Posterior vena cava (tissue), 2 donors: ENCODE measurements at regions not wholly inside any gene's neighbourhood (a gene's known extent, or its start where the extent isn't known, plus 50 kb on each side); places are given as distances from the start of the nearest gene placed in this dataset.
"Not testable (repeated sequence)": the region's sequence is repeated elsewhere in the genome, so short reads cannot be mapped to it uniquely, and the experiment has no call there.

Experiments
- DNase-seq: peaks from one replicate; pipeline ENCODE4 v3.0.0-alpha.2; 2020; ENCODE audit warnings: low spot score
- intact Hi-C, 2 donors: fragments of 100-400 bp; cut with DNase I; formaldehyde crosslinking; loops; one replicate each; pipeline versions ENCODE4 v1.14.1 to v1.14.2; 2022 to 2023
- donor health status: DM: yes; HTN: yes; CAD: no.
- donor health status: DM: yes; HTN: yes; CAD: no.

DNA sequence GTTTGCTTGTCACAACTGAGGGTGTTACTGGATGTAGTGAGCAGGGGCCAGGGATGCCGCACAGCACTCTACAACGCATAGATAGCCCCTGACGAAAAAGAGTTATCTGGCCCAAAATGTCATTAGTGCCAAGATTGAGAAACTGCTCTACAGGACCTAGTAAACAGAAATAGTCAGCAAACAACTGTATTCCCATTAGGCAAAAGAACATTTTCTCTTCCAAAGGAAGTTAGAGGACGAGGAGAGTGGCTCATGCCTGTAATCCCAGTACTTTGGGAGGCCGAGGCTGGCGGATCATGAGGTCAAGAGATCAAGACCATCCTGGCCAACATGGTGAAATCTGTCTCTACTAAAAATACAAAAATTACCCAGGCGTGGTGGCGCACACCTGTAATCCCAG lies 189.1 kb downstream of the DUSP10 start:
- DNase-seq, intact Hi-C loops: not testable (repeated sequence)

GRCh38 chr1:221555689-221556433 lies 186.0 kb downstream of the DUSP10 start:
- no peak for DNase-seq
- intact Hi-C loops: no loop called here

DNA sequence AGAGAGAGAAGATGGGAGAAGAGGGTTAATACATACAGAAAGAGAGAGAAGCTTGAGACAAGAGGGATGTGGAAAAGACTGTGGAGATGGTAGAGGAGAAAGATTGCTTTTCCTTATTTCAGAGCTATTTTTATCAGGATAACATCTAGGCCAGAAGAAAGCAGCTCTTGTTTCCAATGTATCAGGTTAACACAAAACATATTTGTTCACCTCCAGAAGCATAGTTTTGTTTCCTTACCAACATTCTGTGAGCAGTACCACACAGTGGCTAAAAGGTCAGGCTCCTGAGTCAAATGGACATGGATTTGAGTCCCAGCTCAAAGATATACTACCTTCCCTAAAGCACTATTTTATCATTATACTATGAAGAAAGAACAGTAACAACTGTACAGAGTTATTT lies 185.5 kb downstream of the DUSP10 start:
- intact Hi-C loops: no loop called here

GRCh38 chr1:221557013-221557412 lies 184.9 kb downstream of the DUSP10 start:
- intact Hi-C loops: no loop called here
- no peak for DNase-seq

More for the DNA sequence above, 185.5 kb downstream of the DUSP10 start:
- DNase-seq: no peak

DNA sequence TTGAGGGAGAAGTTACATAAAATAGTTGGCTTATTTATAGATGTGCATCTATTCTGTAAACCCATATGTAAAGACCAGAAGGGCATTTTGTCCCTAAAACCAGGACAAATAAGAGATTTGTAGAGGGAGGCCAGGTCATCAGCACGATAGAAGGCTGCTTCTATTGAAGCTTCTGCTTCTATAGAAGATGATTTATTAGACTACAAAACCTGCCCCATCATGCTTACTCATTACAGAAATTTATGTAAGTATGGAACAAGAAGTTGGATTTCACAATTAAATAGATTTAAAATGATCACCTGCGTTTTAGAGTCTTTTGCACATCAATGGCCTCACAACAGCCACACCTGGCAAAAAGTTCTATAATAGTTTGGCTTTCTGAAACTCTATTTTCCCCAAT lies 183.5 kb downstream of the DUSP10 start:
- intact Hi-C loops: no loop called here
- no peak for DNase-seq

DNA sequence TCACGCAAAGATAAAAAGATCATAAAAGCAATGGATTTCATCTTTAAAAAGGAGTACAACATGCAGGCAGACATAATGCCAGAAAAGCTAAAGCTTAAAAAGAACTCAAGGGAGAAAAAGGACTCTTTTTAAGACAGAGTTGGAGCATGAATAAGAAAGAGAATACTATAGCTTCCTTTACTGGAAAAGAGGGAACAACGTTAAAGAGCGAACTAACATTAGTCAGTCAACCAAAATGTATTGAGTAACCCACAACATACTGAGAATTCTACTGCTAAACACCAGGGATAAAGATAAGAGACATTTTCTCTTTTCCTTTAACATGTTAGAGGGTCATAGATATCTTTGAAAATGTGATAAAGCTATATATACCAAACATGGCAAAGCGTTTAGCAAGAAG lies 182.0 kb downstream of the DUSP10 start:
- intact Hi-C loops: loop anchor here in 1 of 2 donors (5.0 kb wide), 1 partner anchor 122 kb away; no protein-coding TSS in a partner anchor
- DNase-seq: no peak

DNA sequence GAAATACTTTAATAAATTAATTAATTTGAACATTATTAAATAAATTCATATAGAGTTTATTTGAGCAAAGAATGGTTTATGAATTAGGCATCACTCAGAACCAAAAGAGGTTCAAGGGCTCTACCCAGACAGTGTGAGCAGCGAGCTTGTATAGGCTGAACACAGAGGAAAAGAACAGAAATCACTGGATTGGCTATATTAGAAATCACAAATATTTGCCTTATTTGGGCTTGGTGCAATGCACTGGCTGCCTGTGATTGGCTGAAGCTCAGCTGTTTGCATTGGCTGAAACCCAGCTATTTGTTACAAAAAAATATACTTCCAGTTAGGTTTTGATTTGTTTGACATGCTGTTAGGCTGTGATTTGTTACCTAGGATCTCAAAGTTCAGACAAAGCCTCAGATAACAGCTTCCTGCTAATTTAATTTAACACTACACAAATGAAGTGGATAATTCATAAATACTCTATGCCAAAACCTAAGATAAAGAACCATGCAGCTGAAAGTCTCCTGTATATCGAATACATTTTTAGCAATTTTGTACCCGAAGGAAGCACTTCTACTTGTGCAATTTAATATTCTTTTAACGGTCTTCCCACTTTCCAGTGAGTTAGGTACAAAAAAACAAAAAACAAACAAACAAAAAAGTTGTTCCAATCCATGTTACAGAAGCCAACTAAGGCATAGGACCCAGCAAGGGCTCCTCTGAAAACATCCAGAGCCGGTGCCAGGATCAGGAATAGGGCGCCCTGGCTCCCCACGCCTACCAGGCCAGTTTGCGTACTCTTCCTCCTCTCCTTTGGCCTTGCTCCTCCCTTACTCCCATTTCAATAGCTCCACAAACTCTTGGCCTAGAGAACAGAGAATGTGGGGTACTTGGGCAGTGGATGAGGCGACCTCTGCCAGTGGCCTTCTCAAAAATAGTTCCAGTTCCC lies 179.1 kb downstream of the DUSP10 start:
- intact Hi-C loops: loop anchor here in 1 of 2 donors (5.0 kb wide), 1 partner anchor 119 kb away; no protein-coding TSS in a partner anchor
- no peak for DNase-seq

GRCh38 chr1:221563476-221563921 lies 178.4 kb downstream of the DUSP10 start:
- intact Hi-C loops: loop anchor here in 1 of 2 donors (5.0 kb wide), 1 partner anchor 119 kb away; no protein-coding TSS in a partner anchor
- DNase-seq: peak; percentile 82

DNA sequence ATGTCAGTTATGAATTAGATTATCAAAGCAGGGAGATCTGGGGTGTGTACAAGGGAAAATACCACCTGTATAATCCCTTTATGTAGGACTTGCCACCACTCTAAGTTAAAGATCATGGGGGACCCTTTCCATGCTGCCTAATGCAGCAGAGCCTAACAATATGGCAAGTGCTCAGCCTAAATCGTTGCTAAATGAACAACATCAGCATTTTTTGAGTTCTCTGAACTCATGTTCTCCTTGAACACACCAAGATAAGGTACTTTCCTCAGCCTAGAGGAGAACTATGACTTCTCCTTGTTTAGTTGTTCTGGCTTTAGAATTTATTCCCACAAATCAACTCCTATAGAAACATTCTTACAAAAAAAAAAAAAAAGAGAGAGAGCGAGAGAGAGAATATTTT lies 177.0 kb downstream of the DUSP10 start:
- DNase-seq: no peak
- intact Hi-C loops: loop anchor here in 1 of 2 donors (5.0 kb wide), 1 partner anchor 117 kb away; no protein-coding TSS in a partner anchor

DNA sequence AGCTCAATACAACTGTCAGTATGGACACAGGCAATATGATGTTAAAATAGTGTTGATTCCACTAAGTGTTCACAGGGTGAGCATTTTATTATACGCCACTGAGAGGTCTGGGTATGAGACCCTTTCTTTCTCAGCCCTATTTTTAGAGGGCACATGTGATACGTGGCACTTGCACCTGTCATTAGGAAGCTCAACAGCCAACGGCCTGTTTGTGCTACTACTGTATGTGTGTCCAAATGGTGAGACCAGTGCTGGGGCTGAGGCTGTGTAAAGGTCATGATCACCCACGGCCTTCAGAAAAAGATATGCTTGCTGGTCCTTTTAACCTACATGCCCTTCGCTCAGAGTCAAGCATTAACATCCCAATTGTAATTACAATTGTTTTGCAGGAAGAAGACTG lies 176.2 kb downstream of the DUSP10 start:
- DNase-seq: no peak
- intact Hi-C loops: no loop called here

GRCh38 chr1:221567859-221568507 lies 173.9 kb downstream of the DUSP10 start:
- DNase-seq: no peak
- intact Hi-C loops: no loop called here

DNA sequence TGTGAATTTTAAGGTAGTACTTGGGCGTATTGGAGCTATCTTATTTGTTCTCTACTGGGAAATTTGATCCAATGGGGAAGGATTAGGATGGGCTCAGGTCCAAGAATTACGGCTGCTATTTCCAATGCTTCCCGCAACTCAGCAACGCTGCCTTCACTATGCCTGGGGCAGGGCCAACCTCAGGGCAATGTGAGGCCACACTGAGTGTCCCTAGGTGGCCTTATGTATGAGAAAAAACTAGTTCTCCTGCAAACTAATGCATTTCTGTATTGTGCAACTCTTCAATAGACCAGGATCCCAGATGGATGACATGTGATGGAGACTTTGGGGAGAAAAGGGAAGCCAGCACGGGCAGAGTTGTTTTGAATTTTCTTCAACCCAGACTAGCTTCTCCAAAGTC lies 168.1 kb downstream of the DUSP10 start:
- intact Hi-C loops: no loop called here
- no peak for DNase-seq

DNA sequence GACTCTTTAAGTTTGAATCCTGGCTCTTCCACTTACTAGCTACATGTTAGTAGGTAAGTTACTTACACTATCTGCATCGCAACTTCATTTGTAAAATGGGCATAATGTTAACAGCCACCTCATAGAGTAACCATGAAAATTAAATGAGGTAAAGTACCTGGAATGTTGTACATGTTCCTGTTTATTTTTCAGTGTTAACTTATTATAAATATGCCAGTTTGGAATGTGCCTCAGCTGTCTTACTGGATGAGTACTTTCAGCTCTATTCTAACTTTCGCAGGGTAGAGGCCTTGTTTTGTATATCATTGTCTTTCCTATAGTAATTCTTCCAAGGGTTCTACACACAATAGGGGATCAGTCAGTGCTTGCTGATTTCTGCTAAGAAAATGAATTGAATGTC lies 167.4 kb downstream of the DUSP10 start:
- no peak for DNase-seq
- intact Hi-C loops: no loop called here

- intact Hi-C loops: no loop called here
- no peak for DNase-seq
Observed at GRCh38 chr1:221575605-221576004, 166.3 kb downstream of the DUSP10 start.

DNA sequence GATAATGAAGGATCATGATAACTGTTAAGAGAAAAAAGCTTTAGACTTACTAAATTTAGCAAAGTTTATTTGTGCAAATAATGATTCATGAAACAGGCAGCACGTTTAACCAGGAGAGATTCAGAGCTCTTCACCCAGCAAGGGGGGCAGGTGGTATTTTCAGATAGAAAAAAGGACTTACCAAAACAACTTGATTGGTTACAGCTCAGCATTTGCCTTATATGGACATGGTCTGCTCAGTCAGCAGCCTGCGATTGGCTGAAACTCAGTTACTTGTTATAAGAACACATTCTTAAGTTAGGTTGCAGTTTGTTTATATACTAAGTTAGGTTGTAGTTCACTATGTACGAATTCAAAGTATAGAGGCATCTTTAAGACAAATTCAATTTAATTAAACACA lies 165.6 kb downstream of the DUSP10 start:
- DNase-seq: no peak
- intact Hi-C loops: no loop called here

DNA sequence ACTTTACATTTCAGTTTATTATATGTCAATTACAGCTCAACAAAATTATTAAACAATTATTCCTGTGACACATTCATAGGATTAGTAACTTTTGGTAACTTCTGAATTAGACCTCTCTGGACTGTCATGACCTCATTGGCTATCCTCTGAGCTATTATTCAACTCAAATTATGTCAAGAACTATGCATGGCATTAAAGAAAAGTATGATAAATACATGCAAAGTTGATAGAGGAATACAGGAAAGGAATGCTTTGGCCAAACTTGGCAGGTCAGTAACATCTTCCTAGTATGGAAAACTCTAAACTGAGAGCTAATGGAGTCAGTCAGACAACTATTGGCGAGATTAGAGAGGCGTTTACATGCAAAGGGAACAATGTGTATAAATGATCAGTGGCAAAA lies 158.4 kb downstream of the DUSP10 start:
- intact Hi-C loops: no loop called here
- no peak for DNase-seq

- DNase-seq, intact Hi-C loops: not testable (repeated sequence)
Observed at GRCh38 chr1:221587013-221587412, 154.9 kb downstream of the DUSP10 start.

- DNase-seq, intact Hi-C loops: not testable (repeated sequence)
Observed at GRCh38 chr1:221591250-221591649, 150.6 kb downstream of the DUSP10 start.

GRCh38 chr1:221594576-221594975 lies 147.3 kb downstream of the DUSP10 start:
- no peak for DNase-seq
- intact Hi-C loops: no loop called here

DNA sequence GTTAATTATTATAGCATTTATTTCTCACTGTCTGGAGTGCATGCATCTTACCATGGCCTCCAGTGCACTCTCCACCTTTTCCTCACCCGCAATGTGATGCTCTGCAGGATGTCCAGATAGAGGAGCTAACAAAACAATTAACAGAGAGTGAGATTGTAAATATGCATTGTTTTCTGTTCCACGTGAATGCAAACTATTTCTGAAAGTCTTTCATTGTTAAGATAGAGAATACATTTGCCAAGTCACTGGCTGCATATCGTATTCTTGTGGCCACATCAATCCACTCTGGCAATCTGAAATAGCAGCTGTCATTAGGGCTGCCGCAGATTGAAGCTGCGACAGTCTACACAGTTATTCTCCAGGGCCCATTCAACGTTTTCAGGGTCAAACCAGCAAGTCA lies 143.8 kb downstream of the DUSP10 start:
- intact Hi-C loops: no loop called here
- no peak for DNase-seq
